ENCODE measurements at regions not wholly inside any gene's neighbourhood (a gene's known extent, or its start where the extent isn't known, plus 50 kb on each side); places are given as distances from the start of the nearest gene placed in this dataset.

DNA sequence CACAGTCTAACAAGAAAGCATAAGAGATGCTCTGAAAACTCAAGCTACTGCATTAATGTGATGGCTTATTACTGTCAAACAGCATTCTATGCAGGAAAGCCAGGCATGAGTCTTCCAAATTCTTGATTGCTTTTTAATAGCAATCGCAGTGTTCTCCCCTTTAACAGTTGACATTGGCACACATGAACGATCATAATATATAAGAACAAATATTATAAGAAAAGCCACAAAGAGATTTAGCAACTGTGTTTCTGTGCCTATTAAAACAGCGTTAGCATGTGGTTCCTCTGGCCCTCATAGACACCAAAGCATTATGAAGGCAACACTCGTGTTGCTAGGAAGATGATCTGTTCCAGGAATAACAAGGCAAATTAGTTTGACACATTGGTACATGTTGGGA is 245.0 kb downstream of the ACKR3 start:
- TF ChIP-seq CTCF (IDR thresholded peaks at IDR 0.05) (no peak), SP1 (CRISPR knock-in tag; conservative IDR thresholded peaks at IDR 0.05) (no peak), ZNF121 (CRISPR knock-in tag; IDR thresholded peaks at IDR 0.05) (no peak), ETV6 (CRISPR knock-in tag; IDR thresholded peaks at IDR 0.05) (no peak), ESRRA (CRISPR knock-in tag; IDR thresholded peaks at IDR 0.05; ENCODE audit: borderline replicate concordance) (no peak), GABPB1 (CRISPR knock-in tag; IDR thresholded peaks at IDR 0.05) (no peak), MAX (CRISPR knock-in tag; IDR thresholded peaks at IDR 0.05) (no peak), TEAD4 (CRISPR knock-in tag; IDR thresholded peaks at IDR 0.05) (no peak), PREB (CRISPR knock-in tag; IDR thresholded peaks at IDR 0.05; ENCODE audit: borderline replicate concordance) (no peak)
- TF ChIP-seq, protein P1, sequence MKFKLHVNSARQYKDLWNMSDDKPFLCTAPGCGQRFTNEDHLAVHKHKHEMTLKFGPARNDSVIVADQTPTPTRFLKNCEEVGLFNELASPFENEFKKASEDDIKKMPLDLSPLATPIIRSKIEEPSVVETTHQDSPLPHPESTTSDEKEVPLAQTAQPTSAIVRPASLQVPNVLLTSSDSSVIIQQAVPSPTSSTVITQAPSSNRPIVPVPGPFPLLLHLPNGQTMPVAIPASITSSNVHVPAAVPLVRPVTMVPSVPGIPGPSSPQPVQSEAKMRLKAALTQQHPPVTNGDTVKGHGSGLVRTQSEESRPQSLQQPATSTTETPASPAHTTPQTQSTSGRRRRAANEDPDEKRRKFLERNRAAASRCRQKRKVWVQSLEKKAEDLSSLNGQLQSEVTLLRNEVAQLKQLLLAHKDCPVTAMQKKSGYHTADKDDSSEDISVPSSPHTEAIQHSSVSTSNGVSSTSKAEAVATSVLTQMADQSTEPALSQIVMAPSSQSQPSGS (CRISPR knock-in tag; IDR thresholded peaks at IDR 0.05; ENCODE audit: borderline replicate concordance, low read depth), result no peak
- TF ChIP-seq, protein P2, sequence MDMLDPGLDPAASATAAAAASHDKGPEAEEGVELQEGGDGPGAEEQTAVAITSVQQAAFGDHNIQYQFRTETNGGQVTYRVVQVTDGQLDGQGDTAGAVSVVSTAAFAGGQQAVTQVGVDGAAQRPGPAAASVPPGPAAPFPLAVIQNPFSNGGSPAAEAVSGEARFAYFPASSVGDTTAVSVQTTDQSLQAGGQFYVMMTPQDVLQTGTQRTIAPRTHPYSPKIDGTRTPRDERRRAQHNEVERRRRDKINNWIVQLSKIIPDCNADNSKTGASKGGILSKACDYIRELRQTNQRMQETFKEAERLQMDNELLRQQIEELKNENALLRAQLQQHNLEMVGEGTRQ (CRISPR knock-in tag; IDR thresholded peaks at IDR 0.05), result no peak
